B cell (primary cell): ENCODE measurements at regions not wholly inside any gene's neighbourhood (a gene's known extent, or its start where the extent isn't known, plus 50 kb on each side); places are given as distances from the start of the nearest gene placed in this dataset.

Experiments used
- ATAC-seq: fragments of 200-7000 bp; cut with Tn5 transposase; one replicate; pipeline ENCODE4 v1.10.0; 2021; ENCODE audit warnings: low read depth, mild to moderate bottlenecking, moderate number of reproducible peaks, moderate library complexity
- CTCF ChIA-PET: fragments of 350-600 bp; sonication (Branson Sonifier 250); formaldehyde crosslinking; loops from one replicate; lab custom pipeline; 2021; ENCODE audit warnings: antibody characterized with exemption, inconsistent platforms; lab: Charles Lee
- POLR2A ChIA-PET: fragments of 350-600 bp; sonication (Branson Sonifier 250); formaldehyde crosslinking; loops from one replicate; lab custom pipeline; 2021; ENCODE audit warnings: antibody characterized with exemption; lab: Charles Lee
- DNase-seq: peaks from one replicate; pipeline ENCODE4 v3.0.0; 2013
- H2AFZ ChIP-seq: 2 replicates; pipeline ENCODE4 v1.6.1; 2012; ENCODE audit warnings: mild to moderate bottlenecking, low read depth, low read length; ENCODE audit not compliant: insufficient read depth, poor library complexity, severe bottlenecking
- H3K27ac ChIP-seq, 2 donors: 1 replicate in 1 of 2; 2 replicates in 1 of 2; pipeline ENCODE4 v1.5.1; 2012 to 2013; ENCODE audit warnings: low read length in 2 of 2, mild to moderate bottlenecking in 2 of 2, moderate library complexity in 1 of 2
- H3K27me3 ChIP-seq, 4 experiments: fragments of 200-600 bp in 1 of 4; sonication (generic) in 1 of 4; replicated peaks in 1 of 4; 1 replicate in 2 of 4; 2 replicates in 2 of 4; pipeline versions ENCODE4 v1.6.1 to v1.7.0; 2013 to 2016; ENCODE audit warnings: low read length in 3 of 4, mild to moderate bottlenecking in 2 of 4, mixed read lengths in 1 of 4, moderate library complexity in 1 of 4; ENCODE audit not compliant: insufficient read depth in 4 of 4, control insufficient read depth in 3 of 4; ENCODE audit errors: control extremely low read depth in 1 of 4
- H3K36me3 ChIP-seq, 2 experiments: replicated peaks in 1 of 2; 1 replicate in 1 of 2; 2 replicates in 1 of 2; pipeline versions ENCODE4 v1.6.1 to v1.7.1; 2013; ENCODE audit warnings: low read length in 1 of 2; ENCODE audit not compliant: insufficient read depth in 2 of 2, control insufficient read depth in 1 of 2; ENCODE audit errors: control extremely low read depth in 1 of 2, extremely low read depth in 1 of 2
- H3K4me1 ChIP-seq, 2 donors: fragments of 200-600 bp in 1 of 2; sonication (generic) in 1 of 2; 1 replicate in 1 of 2; 2 replicates in 1 of 2; pipeline versions ENCODE4 v1.5.1 to v1.6.1; 2013 to 2017; ENCODE audit warnings: low read length in 2 of 2; ENCODE audit not compliant: control insufficient read depth in 2 of 2, insufficient read depth in 2 of 2
- H3K4me2 ChIP-seq: replicated peaks from 2 replicates; pipeline ENCODE3; 2012; ENCODE audit warnings: mild to moderate bottlenecking, low read depth, low read length; ENCODE audit not compliant: poor library complexity, severe bottlenecking
- H3K4me3 ChIP-seq, 5 experiments: fragments of 200-600 bp in 1 of 5; sonication (generic) in 1 of 5; 1 replicate in 3 of 5; 2 replicates in 2 of 5; pipeline versions ENCODE4 v1.5.1 to v1.7.0; 2011 to 2016; ENCODE audit warnings: low read length in 4 of 5, mild to moderate bottlenecking in 4 of 5, low read depth in 2 of 5, control low read depth in 1 of 5, moderate library complexity in 1 of 5; ENCODE audit not compliant: insufficient read depth in 1 of 5; ENCODE audit errors: control extremely low read depth in 1 of 5, extremely low read depth in 1 of 5
- H3K79me2 ChIP-seq: fragments of 200-600 bp; sonication (generic); one replicate; pipeline ENCODE4 v1.6.0; 2016; ENCODE audit warnings: low read length; ENCODE audit not compliant: control insufficient read depth, insufficient read depth
- H3K9ac ChIP-seq: fragments of 200-600 bp; sonication (generic); 2 replicates; pipeline ENCODE4 v1.6.1; 2017; ENCODE audit warnings: mild to moderate bottlenecking, low read length, moderate library complexity
- H3K9me3 ChIP-seq, 3 donors: one replicate each; pipeline versions ENCODE4 v1.6.1 to v1.7.1; 2013; ENCODE audit warnings: low read length in 2 of 3; ENCODE audit not compliant: control insufficient read depth in 2 of 3, insufficient read depth in 1 of 3; ENCODE audit errors: control extremely low read depth in 1 of 3
- H4K20me1 ChIP-seq: 2 replicates; pipeline ENCODE4 v1.6.0; 2012; ENCODE audit warnings: mild to moderate bottlenecking, low read length; ENCODE audit not compliant: insufficient read depth, control insufficient read depth, poor library complexity, severe bottlenecking
- H3K27ac Mint-ChIP-seq: one replicate; pipeline ENCODE4 v1.8.0; 2021; ENCODE audit warnings: mixed read lengths
- H3K27me3 Mint-ChIP-seq: one replicate; pipeline ENCODE4 v1.8.0; 2021; ENCODE audit warnings: mixed read lengths
- H3K4me1 Mint-ChIP-seq: one replicate; pipeline ENCODE4 v1.8.0; 2021; ENCODE audit warnings: mixed read lengths
- H3K4me3 Mint-ChIP-seq: one replicate; pipeline ENCODE4 v1.8.0; 2021; ENCODE audit warnings: mixed read lengths
- H3K9me3 Mint-ChIP-seq: one replicate; pipeline ENCODE4 v1.8.0; 2022; ENCODE audit warnings: mixed read lengths; ENCODE audit not compliant: insufficient read depth
- CTCF ChIP-seq: fragments of 200-600 bp; IDR thresholded peaks from one replicate; pipeline ENCODE4 v1.8.0; 2022; ENCODE audit warnings: antibody characterized with exemption, mild to moderate bottlenecking
- EZH2 ChIP-seq: IDR thresholded peaks from 2 replicates; pipeline ENCODE4 v1.6.1; 2012; ENCODE audit warnings: borderline replicate concordance, low read depth, mild to moderate bottlenecking, moderate library complexity, low read length; ENCODE audit not compliant: insufficient read depth, poor library complexity, severe bottlenecking
- WGBS: methylation state at CpG from one replicate; pipeline ENCODE4 v1.1.5; 2013; ENCODE audit warnings: missing lambda C conversion rate; ENCODE audit not compliant: insufficient coverage; 5-methylcytosine and 5-hydroxymethylcytosine counted together
- intact Hi-C: fragments of 100-400 bp; cut with micrococcal nuclease; formaldehyde crosslinking; loops from one replicate; pipeline ENCODE4 v1.10.0; 2022

GRCh38 chr5:144876990-144877389 lies 706.3 kb downstream of the KCTD16 start:
- ChIA-PET CTCF (no interaction called here), POLR2A (no interaction called here)
- Histone ChIP-seq H3K9me3 (no peaks in the 10 kb centered on the region), H3K4me2 (no peak overlapping the region), H3K79me2 (no peaks in the 10 kb centered on the region), H3K27ac (no peak overlapping the region), H2AFZ (no peak overlapping the region), H4K20me1 (no peaks in the 10 kb centered on the region), H3K36me3 (no peaks in the 10 kb centered on the region), H3K27me3 (no peaks in the 10 kb centered on the region), H3K9ac (no peak overlapping the region), H3K4me1 (no peaks in the 10 kb centered on the region), H3K4me3 (no peak overlapping the region)
- ATAC-seq: no peak
- Mint-ChIP-seq H3K4me3 (no peak overlapping the region), H3K27ac (no peak overlapping the region), H3K27me3 (no peaks in the 10 kb centered on the region), H3K4me1 (no peaks in the 10 kb centered on the region), H3K9me3 (no peaks in the 10 kb centered on the region)
- DNase-seq: no peak
- intact Hi-C loops: no loop called here
- no peak for TF ChIP-seq EZH2
- no peak for TF ChIP-seq CTCF

DNA sequence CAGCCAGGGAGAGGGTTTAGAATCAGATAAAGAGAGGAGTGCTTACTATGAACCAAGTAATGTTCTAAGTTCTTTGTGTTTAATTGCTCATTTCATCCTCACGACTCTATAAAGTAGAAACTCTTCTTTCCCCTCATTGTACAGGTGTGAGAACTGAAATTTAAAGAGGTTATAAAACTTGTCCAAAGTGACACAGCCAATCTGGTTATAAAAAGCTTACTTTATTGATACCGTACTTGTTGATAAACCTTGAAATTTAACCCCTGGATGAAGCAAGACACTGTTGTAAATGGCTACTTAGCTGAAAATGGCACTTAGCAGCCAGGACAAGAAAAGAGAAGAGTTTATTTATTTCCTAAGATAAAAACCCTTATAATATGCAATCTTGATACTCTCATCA lies 702.4 kb downstream of the KCTD16 start:
- no peak overlapping the region for H3K27ac Mint-ChIP-seq
- Histone ChIP-seq H4K20me1 (no peaks in the 10 kb centered on the region), H2AFZ (no peak overlapping the region), H3K79me2 (no peaks in the 10 kb centered on the region), H3K4me1 (no peaks in the 10 kb centered on the region), H3K36me3 (no peaks in the 10 kb centered on the region), H3K4me2 (no peak overlapping the region), H3K27me3 (peaks cover 0 to 5% (median 0%) of the 10 kb centered on the region in 4 experiments), H3K27ac (no peak overlapping the region), H3K4me3 (no peak overlapping the region), H3K9me3 (no peaks in the 10 kb centered on the region), H3K9ac (no peak overlapping the region)
- ATAC-seq (no peak), DNase-seq (no peak)
- no peak overlapping the region for H3K4me3 Mint-ChIP-seq
- H3K4me1 Mint-ChIP-seq: no peaks in the 10 kb centered on the region
- intact Hi-C loops: no loop called here
- no peaks in the 10 kb centered on the region for H3K27me3 Mint-ChIP-seq
- WGBS: no CpG with 5 or more reads among the region's 2 CpGs
- ChIA-PET CTCF (no interaction called here), POLR2A (no interaction called here)
- TF ChIP-seq EZH2 (no peak), CTCF (no peak)
- no peaks in the 10 kb centered on the region for H3K9me3 Mint-ChIP-seq
